CD4-positive, alpha-beta T cell treated with Interleukin-21 for 1 hour (primary cell): ENCODE measurements at regions not wholly inside any gene's neighbourhood (a gene's known extent, or its start where the extent isn't known, plus 50 kb on each side); places are given as distances from the start of the nearest gene placed in this dataset.
"Not testable (repeated sequence)": the region's sequence is repeated elsewhere in the genome, so short reads cannot be mapped to it uniquely, and the experiment has no call there.

ENCODE experiments used
- DNase-seq: peaks from one replicate; pipeline ENCODE4 v3.0.0-alpha.2; 2020

- no peak for DNase-seq
These were observed 345.7 kb downstream of the UTRN start for GRCh38 chr6:144630857-144631256.

- DNase-seq: no peak
These were observed 347.1 kb downstream of the UTRN start for GRCh38 chr6:144632266-144632665.

GRCh38 chr6:144633886-144634285 is 348.8 kb downstream of the UTRN start:
- no peak for DNase-seq

DNA sequence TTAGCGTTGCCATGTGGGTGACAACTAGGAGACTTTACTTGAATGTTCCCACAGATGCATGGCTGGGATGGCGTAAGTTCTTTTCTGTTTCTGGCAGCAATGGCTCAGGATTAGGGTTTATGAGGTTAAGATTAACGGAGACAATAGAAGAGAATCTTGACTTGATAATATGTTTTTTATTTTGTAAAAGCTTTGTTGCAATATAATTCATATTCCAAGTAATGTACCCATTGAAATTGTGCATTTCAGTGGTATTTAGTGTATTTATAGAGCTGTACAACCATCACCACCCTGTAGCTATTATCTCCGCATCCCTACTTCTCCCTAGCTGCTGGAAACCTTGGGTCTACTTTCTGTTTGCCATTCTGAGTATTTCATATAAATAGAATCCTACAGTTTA is 349.2 kb downstream of the UTRN start:
- no peak for DNase-seq

DNA sequence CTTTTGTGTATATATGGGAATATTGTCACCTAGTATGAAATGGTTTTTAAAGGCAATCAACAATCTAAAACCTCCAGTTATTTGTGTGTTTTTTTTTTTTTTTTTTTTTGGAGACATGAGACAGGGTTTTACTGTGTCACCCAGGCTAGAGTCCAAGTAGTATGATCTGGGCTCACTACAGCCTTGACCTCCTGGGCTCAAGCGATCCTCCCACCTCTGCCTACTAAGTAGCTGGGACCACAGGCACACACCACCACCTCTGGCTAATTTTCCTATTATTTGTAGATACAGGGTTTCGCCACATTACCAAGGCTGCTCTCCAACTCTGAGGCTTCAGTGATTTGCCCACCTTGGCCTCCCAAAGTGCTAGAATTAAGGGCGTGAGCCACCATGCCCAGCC is 349.9 kb downstream of the UTRN start:
- no peak for DNase-seq

GRCh38 chr6:144636025-144636424 is 350.9 kb downstream of the UTRN start:
- not testable (repeated sequence) for DNase-seq

- no peak for DNase-seq
These were observed 352.4 kb downstream of the UTRN start for GRCh38 chr6:144637541-144637940.

DNA sequence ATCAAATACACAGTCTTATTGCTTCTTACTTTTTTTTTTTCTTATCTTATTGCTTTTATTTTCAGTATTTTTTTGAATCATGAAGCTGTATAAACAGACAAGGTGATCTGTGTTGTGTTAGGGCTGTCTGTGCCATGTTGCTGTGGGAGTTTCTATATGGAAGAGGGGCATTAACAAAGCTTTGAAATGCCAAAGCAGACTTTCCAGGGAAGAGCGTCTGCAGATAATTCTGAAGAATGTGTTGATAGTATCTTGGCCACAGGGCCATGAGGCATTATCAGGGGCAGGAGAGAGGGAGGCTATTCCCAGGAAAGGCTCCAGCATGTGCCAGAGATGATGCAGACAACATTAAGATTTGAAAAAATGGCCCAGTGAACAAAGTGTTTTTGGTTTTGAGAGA is 354.5 kb downstream of the UTRN start:
- DNase-seq: no peak

- no peak for DNase-seq
These were observed 356.2 kb downstream of the UTRN start for GRCh38 chr6:144641286-144641685.

DNA sequence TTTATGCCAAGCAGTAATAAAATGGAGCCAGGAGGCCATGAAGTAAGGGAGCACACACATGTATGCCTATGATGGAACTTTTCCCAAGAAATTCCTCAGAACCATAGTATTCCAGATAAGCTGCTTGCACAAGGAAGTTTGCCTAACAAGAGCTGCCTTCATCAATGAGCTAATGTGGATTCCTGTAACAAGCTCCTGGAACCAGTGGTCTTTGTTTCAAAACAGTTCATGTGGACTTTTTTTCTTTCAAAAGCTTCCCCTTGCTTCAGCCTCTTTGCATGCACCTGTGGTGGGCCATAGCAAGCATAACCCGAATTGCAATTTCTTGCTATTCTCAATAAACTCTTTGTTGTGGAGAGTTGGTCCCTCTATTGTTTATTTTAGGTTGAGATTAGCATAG is 359.6 kb downstream of the UTRN start:
- no peak for DNase-seq

DNA sequence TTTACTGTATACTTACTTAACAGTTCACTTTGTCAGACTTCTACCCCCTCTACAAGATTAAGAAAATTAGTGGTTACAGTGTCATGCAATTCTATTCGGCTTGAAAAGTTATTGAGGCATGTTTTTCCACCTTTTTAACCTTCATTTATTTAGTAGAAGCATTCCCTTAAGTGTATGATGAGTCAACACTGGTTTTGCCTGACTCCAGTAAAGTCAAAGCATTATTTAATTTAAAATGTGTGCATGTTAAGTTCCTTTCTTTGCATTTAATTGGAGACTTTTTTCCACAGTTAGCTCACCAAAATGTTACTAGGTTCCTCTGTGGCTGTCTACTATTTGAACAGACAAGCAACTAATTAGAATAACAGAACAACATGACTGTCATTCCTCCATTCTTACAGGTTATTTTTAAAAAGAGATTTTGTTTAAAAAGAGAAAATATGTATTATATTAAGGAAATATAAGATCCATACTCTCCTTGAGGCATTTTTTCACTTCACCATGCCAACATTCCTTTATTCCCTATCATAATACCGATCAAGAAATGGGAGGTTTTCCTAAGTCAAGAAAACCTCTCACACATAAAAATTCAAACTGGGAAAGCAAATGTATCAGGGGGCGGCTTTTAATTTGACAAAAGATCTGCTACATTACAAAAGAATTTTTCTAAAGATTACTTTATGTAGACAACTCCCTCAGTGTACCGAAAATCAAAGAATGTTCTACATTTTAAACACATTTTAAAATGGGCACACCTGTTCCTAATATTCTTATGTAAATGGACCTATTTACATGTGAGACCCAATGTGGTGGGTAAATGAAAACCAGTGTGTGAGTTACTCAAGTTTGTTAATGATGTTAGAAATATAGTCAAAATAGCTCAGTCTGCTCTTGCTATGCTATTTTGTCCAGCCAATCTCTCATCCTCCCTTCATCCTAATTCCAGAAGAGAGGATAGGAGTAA is 361.2 kb downstream of the UTRN start:
- DNase-seq: no peak

DNA sequence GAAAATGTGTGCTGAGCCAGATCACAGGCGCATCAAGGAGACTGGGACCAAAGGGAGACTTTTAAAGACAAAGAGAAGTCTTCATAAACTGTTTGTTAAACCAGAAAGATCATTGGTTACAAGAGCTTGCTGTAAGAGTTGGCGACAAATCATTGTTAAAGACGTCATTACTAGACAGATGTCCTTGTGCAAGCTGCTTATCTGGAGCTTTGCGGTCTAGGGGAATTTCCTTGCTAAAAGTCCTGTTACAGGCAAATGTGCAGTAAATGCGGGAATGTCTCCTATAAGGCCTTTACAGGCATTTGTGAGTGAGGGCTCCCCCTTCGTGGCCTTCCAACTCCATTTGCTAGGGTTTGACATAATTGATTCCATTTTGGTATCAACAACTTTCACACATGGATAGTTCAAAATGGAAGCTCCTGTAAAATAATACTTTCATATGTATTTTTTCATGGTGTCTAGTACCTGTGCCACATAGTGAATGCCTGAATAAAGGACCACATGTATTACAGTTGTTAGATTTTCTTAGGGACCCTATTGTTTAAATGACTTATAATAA is 362.4 kb downstream of the UTRN start:
- DNase-seq: no peak

GRCh38 chr6:144647971-144648651 is 363.0 kb downstream of the UTRN start:
- no peak for DNase-seq

DNA sequence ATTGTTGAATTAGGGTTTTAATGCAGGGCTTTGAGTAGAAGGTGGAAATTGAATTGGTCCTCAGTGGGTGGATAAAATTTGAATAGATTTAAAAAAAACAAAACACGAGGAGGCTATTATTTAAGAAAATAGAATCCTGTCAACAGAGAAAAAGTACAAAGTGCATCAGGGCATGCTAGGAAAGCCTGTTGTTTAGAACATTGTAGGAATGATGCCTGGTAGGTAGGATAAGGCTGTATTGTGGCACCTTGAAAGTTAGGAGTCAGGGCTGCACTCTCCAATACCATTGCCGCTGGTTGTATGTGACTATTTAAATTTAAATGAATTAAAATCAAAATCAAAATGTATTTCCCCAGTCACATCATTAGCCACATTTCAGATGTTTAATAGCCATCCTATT is 363.9 kb downstream of the UTRN start:
- no peak for DNase-seq

- no peak for DNase-seq
These were observed 366.1 kb downstream of the UTRN start for GRCh38 chr6:144651234-144651633.

- DNase-seq: no peak
These were observed 367.3 kb downstream of the UTRN start for GRCh38 chr6:144652292-144652891.

DNA sequence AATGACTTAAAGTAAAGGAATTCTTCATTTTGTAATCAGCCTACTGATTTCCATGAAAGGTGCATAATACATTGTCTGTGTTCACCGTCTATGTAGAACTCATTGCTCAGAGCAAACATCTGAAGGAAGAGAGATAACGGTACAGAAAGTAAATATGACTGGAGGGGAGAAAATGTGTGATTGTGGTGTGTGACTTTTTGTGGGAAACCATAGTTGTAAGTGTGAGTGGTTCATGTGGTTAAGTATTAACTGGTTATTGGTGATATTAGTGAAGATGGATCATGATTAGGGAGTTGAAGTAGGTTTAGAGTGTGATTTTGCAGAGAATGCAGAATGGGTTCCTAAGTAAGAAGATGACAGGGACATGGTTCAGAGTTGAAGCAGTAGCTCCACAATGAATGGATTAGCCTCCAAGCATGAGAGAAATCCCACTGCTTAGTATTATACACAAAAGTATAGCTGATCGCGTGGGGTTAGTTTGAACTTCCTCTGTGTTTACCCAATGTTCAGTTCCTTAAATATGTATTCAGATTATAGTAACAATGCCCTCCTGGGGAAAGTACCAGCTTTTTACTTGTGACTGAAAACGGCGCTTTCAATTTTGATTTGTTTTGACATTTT is 368.9 kb downstream of the UTRN start:
- peak; percentile 19 for DNase-seq

- no peak for DNase-seq
These were observed 369.4 kb downstream of the UTRN start for GRCh38 chr6:144654506-144654905.

DNA sequence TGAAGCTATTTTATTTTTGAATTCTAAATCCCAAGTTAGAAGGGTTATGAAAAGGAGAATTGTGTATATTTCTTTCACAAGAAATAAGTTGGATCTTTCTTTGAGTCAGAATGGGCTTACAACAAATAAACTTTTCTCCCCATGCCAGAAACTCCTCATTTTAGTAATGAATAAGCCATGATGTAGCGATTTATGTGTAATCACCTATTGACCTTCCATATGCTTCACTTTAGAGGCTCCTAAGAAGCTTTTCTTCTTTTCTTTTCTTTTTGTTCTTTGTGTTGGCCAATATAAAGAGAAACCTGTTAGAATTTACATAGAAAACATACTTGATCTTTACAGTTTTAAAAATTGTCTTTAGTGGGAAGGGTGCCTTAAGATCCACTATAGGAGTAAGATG is 370.2 kb downstream of the UTRN start:
- DNase-seq: no peak

DNA sequence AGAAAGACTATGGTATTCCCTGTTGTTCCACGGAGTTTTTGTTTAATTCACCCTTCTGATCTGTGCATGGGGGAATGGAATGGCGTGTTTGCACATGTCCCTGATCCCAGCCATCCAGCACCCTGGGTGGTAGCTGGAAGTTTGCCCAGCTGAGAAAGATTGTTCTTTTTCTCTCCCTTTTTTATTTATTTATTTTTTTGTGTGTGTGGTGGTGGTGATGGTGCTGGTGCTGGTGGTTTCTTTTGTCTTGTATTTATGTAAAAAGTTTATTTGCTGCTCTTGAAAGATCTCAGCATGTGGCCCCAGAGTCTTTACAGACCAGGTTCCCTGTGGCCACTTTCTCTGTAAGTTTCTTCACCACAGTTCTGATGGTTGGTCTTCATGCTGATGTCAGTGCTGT is 372.6 kb downstream of the UTRN start:
- no peak for DNase-seq

DNA sequence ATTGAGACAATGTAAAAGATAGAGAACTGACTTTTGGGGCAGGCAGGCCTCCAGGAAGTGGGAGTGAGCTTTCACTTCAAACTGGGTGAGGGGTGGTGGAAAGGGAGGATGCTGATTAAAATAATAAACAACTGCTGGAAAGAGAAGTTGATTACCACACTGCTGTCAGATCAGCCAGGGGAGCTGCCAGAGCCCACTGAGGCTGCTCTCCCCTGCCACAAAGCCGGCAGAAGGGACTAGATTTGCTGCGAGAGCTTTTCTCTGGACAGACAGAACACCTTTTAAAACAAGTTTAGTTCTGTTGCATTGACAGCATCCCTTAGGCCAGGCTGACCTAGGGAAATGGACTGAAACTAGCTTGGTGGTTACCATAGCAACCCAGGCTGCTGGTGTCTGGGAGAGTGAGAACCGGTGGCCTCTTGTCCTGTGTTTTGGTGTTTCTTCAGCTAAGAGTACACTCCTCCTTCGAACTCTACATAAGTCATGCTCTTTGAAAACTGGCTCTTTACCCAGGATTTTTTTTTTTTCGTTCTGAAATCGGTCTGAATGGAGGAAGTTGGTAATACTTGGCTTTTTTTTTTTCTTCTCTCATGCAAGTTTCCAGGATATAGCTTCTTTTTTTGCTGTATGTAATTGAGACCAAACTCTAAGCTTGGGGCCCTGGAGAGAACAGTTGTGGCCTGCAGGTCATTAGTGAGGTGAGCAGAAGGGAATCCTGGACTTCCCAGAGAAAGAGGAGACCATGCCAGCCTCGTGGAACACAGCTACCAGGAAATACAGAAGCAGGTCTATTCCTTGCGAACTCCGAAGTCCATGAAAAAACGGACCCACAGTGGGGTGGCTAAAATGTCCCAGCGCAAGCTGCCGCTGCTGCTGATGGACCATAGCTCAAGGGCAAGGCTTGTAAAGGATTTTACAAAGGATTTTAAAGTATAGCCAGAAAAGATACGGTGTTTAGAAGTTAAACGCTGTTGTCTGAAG is 374.4 kb downstream of the UTRN start:
- peak; percentile 30 for DNase-seq
